Endothelial cell of umbilical vein (primary cell): ENCODE measurements at regions not wholly inside any gene's neighbourhood (a gene's known extent, or its start where the extent isn't known, plus 50 kb on each side); places are given as distances from the start of the nearest gene placed in this dataset.

Experiments used
- BruUV-seq: library from RNA; stranded (reverse); fragments of 400-500 nt; replicated peaks from 2 replicates; lab custom pipeline; 2021; lab: Mats Ljungman, UMichigan
- CTCF ChIA-PET: fragments of 300-600, 350-600 bp; sonication (Branson Sonifier 250); formaldehyde crosslinking; loops from one replicate; lab custom pipeline; 2021; ENCODE audit warnings: antibody characterized with exemption, inconsistent platforms; lab: Charles Lee
- POLR2A ChIA-PET: fragments of 300-600, 350-600 bp; sonication (Branson Sonifier 250); formaldehyde crosslinking; loops from one replicate; lab custom pipeline; 2021; ENCODE audit warnings: antibody characterized with exemption, inconsistent platforms; lab: Charles Lee
- DNase-seq: peaks from one replicate; pipeline ENCODE4 v3.0.0-alpha.2; 2011; ENCODE audit warnings: low read depth, low spot score
- FAIRE-seq: peaks from 2 replicates; lab custom pipeline; 2011; peaks lifted over from hg19 to GRCh38; lab: Jason Lieb, UNC
- H2AFZ ChIP-seq: 2 replicates; pipeline ENCODE4 v1.6.0; 2012; ENCODE audit warnings: low read depth, low read length, control low read depth, inconsistent platforms
- H3K27ac ChIP-seq: 2 replicates; pipeline ENCODE4 v1.5.1; 2011; ENCODE audit warnings: low read depth, mild to moderate bottlenecking, control low read depth, low read length, moderate library complexity; ENCODE audit not compliant: insufficient read depth
- H3K27me3 ChIP-seq, 2 experiments: 2 replicates each; pipeline versions ENCODE4 v1.6.0 to v1.6.1; 2011; ENCODE audit warnings: low read length in 2 of 2, mixed read lengths in 1 of 2; ENCODE audit not compliant: control insufficient read depth in 2 of 2, insufficient read depth in 2 of 2
- H3K36me3 ChIP-seq, 2 experiments: 2 replicates in 1 of 2; 3 replicates in 1 of 2; pipeline ENCODE4 v1.5.1; 2011; ENCODE audit warnings: low read length in 2 of 2, mild to moderate bottlenecking in 1 of 2, moderate library complexity in 1 of 2; ENCODE audit not compliant: control insufficient read depth in 2 of 2, insufficient read depth in 2 of 2; ENCODE audit errors: extremely low read depth in 1 of 2
- H3K4me1 ChIP-seq: 3 replicates; pipeline ENCODE4 v1.5.1; 2011; ENCODE audit warnings: mild to moderate bottlenecking, low read length; ENCODE audit not compliant: control insufficient read depth, insufficient read depth; ENCODE audit errors: extremely low read depth
- H3K4me2 ChIP-seq: 2 replicates; pipeline ENCODE4 v1.6.1; 2011; ENCODE audit warnings: low read length, control low read depth, mixed read lengths; ENCODE audit not compliant: insufficient read depth
- H3K4me3 ChIP-seq, 3 experiments: fragments of 200-600 bp in 1 of 3; sonication (generic), shearing (Covaris generic) in 1 of 3; replicated peaks in 1 of 3; 2 replicates each; pipeline ENCODE4 v1.5.1; 2011 to 2016; ENCODE audit warnings: control low read depth in 3 of 3, low read length in 3 of 3, mild to moderate bottlenecking in 2 of 3, inconsistent platforms in 1 of 3, low read depth in 1 of 3, moderate library complexity in 1 of 3; ENCODE audit not compliant: insufficient read depth in 1 of 3
- H3K79me2 ChIP-seq: 2 replicates; pipeline ENCODE4 v1.6.0; 2012; ENCODE audit warnings: low read length, inconsistent platforms; ENCODE audit not compliant: control insufficient read depth, insufficient read depth
- H3K9ac ChIP-seq: replicated peaks from 2 replicates; pipeline ENCODE3; 2011; ENCODE audit warnings: low read length, control low read depth; ENCODE audit not compliant: insufficient read depth; ENCODE audit errors: extremely low read depth
- H3K9me1 ChIP-seq: replicated peaks from 3 replicates; pipeline ENCODE4 v1.6.0; 2011; ENCODE audit warnings: mild to moderate bottlenecking, low read length; ENCODE audit not compliant: control insufficient read depth, insufficient read depth; ENCODE audit errors: extremely low read depth
- H3K9me3 ChIP-seq: replicated peaks from 2 replicates; pipeline ENCODE4 v1.5.1; 2012; ENCODE audit warnings: low read length, inconsistent platforms; ENCODE audit not compliant: control insufficient read depth, insufficient read depth
- H4K20me1 ChIP-seq: replicated peaks from 2 replicates; pipeline ENCODE3; 2011; ENCODE audit warnings: mild to moderate bottlenecking, low read length; ENCODE audit not compliant: control insufficient read depth, insufficient read depth; ENCODE audit errors: extremely low read depth
- CTCF ChIP-seq, 2 donors: IDR thresholded peaks; 1 replicate in 1 of 2; 2 replicates in 1 of 2; pipeline ENCODE4 v1.5.1; 2011; ENCODE audit warnings: low read length in 2 of 2, mild to moderate bottlenecking in 2 of 2, moderate library complexity in 2 of 2, control low read depth in 1 of 2, inconsistent platforms in 1 of 2, low read depth in 1 of 2; ENCODE audit not compliant: insufficient read depth in 1 of 2; ENCODE audit errors: extremely low read depth in 1 of 2
- EZH2 ChIP-seq: IDR thresholded peaks from 2 replicates; pipeline ENCODE4 v1.6.1; 2012; ENCODE audit warnings: borderline replicate concordance, low read depth, mild to moderate bottlenecking, moderate library complexity, low read length, inconsistent platforms; ENCODE audit not compliant: severe bottlenecking
- FOS ChIP-seq: IDR thresholded peaks from 2 replicates; pipeline ENCODE4 v1.6.1; 2011; ENCODE audit warnings: mild to moderate bottlenecking, low read length, moderate library complexity, borderline replicate concordance; ENCODE audit not compliant: insufficient read depth
- GATA2 ChIP-seq: IDR thresholded peaks from 2 replicates; pipeline ENCODE4 v1.7.0; 2011; ENCODE audit warnings: low read depth, mild to moderate bottlenecking, moderate library complexity, mixed read lengths, low read length; ENCODE audit not compliant: insufficient read length, insufficient read depth
- JUN ChIP-seq: IDR thresholded peaks from 2 replicates; pipeline ENCODE4 v1.6.1; 2011; ENCODE audit warnings: borderline replicate concordance, low read depth; ENCODE audit not compliant: insufficient read length, insufficient read depth
- MAX ChIP-seq: IDR thresholded peaks from 2 replicates; pipeline ENCODE4 v1.6.1; 2011; ENCODE audit not compliant: insufficient read depth, insufficient read length
- MYC ChIP-seq: IDR thresholded peaks from one replicate; pipeline ENCODE4 v1.6.1; 2011; ENCODE audit warnings: mild to moderate bottlenecking, low read depth, low read length
- POLR2A ChIP-seq: IDR thresholded peaks from 2 replicates; pipeline ENCODE4 v1.6.1; 2012; ENCODE audit warnings: low read depth, mild to moderate bottlenecking, control low read depth, low read length
- POLR2AphosphoS5 ChIP-seq: IDR thresholded peaks from 2 replicates; pipeline ENCODE4 v1.6.1; 2012; ENCODE audit warnings: low read depth, mild to moderate bottlenecking, control low read depth, low read length, moderate library complexity; ENCODE audit not compliant: insufficient read depth
- dilution Hi-C: fragments of 300-500 bp; cut with MboI; formaldehyde crosslinking; loops from one replicate; pipeline ENCODE4 v1.15.0; 2019; ENCODE audit warnings: low sequenced_read_pairs; ENCODE audit not compliant: extremely low pct_ligation_motif_present
- intact Hi-C: fragments of 100-400 bp; cut with micrococcal nuclease; formaldehyde crosslinking; loops from one replicate; pipeline ENCODE4 v1.10.0; 2022

DNA sequence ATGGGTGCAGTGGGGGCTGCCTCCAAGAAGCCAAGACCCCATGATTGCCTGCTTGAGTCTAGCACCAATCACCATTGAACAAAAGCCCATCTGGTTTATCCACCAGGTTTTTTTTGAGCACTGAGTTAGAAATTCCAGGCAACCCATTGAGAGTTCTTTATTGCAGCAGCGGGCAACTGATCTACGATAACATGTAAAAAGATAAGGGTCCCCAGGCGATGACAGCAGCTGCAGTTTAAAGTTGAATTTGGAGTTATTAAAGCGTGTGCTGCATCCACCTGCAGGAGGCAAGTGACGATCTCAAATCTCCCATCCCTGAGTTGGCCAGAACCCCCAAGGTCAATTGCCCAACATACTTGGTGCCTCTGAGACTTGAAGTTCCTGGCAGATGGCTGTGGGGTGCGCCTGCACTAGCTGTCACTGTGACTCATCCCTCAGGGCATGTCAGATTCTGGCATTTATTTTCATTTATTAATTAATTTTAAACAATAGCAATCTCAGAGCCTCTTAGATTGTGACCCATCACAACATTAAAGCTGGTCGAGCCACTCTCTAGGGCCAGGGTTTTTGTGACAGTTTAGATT, 290.4 kb upstream of the SULF2 start:
- Histone ChIP-seq H3K9me1 (no peaks in the 10 kb centered on the region), H3K4me3 (no peak overlapping the region), H2AFZ (no peak overlapping the region), H3K36me3 (no peaks in the 10 kb centered on the region), H3K4me2 (no peak overlapping the region), H3K9me3 (no peaks in the 10 kb centered on the region), H3K79me2 (no peaks in the 10 kb centered on the region), H3K4me1 (no peaks in the 10 kb centered on the region), H4K20me1 (no peaks in the 10 kb centered on the region), H3K27me3 (peaks cover 2 to 3% of the 10 kb centered on the region in 2 experiments), H3K9ac (no peak overlapping the region), H3K27ac (no peak overlapping the region)
- FAIRE-seq (no peak), DNase-seq (no peak)
- dilution Hi-C loops: no loop called here
- no TSS peak for BruUV-seq
- no peak for TF ChIP-seq GATA2
- no peak for TF ChIP-seq MAX
- no peak for TF ChIP-seq POLR2AphosphoS5
- intact Hi-C loops: no loop called here
- CTCF ChIA-PET: interaction anchor here (0.6 kb wide), 2 partner anchors 38 to 639 kb away, joined by 3 read pairs; no protein-coding TSS in a partner anchor
- POLR2A ChIA-PET: no interaction called here

DNA sequence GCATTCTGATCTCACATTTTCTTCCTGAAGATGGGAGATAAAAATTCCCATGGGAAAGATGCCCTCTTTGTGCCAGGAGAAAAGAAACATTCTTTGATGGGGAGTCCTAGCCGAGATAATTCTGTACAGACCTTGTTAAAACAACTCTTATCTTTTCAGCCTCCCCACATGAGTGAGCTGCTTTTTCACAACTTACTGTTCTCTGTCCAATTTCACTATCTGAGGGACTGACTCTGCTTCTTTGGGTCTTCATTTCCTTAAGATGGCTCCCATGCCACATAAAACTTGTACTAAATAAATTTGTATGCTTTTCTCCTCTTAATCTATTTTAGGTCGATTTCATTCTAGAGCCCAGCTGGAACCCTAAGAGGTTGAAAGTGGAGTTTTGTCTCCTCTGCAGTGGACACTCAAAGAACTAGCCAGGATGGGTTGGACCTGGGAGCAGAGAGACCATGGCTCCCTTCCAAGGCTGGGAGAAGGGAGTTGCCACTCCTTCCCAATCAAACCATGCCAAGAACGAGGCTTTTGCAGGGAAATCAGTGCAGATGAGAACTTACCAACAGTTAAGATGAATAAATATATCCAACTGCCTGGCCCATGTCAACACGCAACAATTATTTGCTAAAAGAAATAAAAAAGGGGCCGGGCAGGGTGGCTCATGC, 285.8 kb upstream of the SULF2 start:
- Histone ChIP-seq H3K9me1 (no peaks in the 10 kb centered on the region), H3K36me3 (no peaks in the 10 kb centered on the region), H3K4me1 (no peaks in the 10 kb centered on the region), H3K27ac (no peak overlapping the region), H3K9me3 (no peaks in the 10 kb centered on the region), H3K4me3 (no peak overlapping the region), H3K9ac (no peak overlapping the region), H3K79me2 (no peaks in the 10 kb centered on the region), H3K4me2 (no peak overlapping the region), H3K27me3 (peaks cover 2 to 3% of the 10 kb centered on the region in 2 experiments), H2AFZ (no peak overlapping the region), H4K20me1 (no peaks in the 10 kb centered on the region)
- dilution Hi-C loops: no loop called here
- DNase-seq (no peak), FAIRE-seq (no peak)
- no TSS peak for BruUV-seq
- no peak for TF ChIP-seq MAX
- no peak for TF ChIP-seq CTCF (IDR thresholded peaks at IDR 0.05; ENCODE audit: extremely low read depth in 1 of 2, insufficient read depth in 1 of 2, low read depth in 1 of 2, low read length in 2 of 2)
- no peak for TF ChIP-seq POLR2A
- no peak for TF ChIP-seq GATA2
- TF ChIP-seq FOS: no peak
- TF ChIP-seq MYC: no peak
- no peak for TF ChIP-seq JUN
- no peak for TF ChIP-seq POLR2AphosphoS5
- TF ChIP-seq EZH2: no peak
- ChIA-PET POLR2A (no interaction called here), CTCF (interaction anchor here (0.9 to 1.0 kb wide), 2 partner anchors 9 to 285 kb away, joined by 3 read pairs; partner anchors contain the start of gene SULF2)
- intact Hi-C loops: no loop called here
